HG03469 (cell line): ENCODE measurements at regions not wholly inside any gene's neighbourhood (a gene's known extent, or its start where the extent isn't known, plus 50 kb on each side); places are given as distances from the start of the nearest gene placed in this dataset.

Experiments used
- ATAC-seq: cut with Tn5 transposase; IDR thresholded peaks from one replicate; pipeline ENCODE4 v1.9.1; 2021; ENCODE audit warnings: mild to moderate bottlenecking, moderate library complexity, moderate number of reproducible peaks; ENCODE audit not compliant: unreplicated experiment

DNA sequence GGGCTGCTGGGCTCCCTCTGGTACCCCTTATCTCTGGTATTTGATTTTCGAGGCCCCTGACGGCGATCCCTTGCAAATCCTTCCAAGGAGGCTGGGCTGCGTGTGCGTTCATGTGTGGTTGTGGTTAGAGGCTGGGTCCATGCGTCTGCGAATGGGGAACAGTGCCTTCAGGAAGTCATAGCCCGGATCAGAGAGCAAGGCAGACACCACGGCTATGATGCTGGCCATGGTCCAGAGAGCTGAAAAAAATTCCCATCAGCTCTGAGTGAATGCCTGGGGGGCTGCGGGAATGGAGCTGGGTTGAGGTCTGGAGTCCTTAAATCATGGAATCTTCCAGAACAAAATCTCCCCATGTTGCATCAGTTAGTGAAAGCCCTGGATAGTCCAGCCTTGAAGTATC lies 145.5 kb downstream of the ACKR3 start:
- no peak for ATAC-seq

DNA sequence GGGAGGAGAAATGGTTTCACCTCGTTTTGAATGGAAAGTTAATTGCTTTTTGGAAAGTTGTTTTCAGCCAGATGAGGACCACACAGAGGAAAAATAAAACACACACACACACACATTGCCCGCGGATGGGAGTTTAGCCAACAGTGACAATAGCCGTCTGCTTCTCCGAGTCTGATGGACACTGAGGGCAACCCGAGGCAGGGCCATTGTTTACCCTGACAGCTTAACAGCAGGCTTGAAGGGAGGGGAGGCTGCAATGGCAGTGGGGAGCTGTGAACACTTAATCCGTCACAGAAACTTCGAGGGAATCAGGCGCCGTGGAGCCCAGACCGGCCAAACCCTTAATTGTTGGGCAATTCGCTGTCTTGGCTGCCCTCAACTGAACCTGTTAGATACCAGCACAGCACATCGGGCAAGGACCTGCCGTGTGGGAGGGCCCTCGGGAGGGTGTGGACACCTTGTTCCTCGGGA lies 145.9 kb downstream of the ACKR3 start:
- ATAC-seq, result no peak

DNA sequence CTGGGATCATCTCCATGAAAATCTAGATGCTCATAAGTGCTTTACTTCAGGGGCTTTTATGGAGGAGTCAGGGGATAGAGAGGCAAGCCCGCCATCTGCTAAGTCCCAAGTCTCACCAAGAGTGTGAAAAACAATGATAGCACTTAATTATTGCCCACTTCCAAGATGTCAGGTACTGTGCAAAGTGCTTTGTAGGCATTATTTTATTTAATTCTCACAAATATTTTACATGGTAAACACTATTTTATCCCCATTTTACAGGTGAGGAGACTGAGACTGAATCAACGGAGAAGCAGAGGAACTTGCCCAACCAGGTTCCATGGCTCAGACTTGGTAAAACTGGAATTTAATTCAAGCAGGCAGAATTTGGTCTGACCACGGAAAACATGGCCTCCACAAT lies 147.5 kb downstream of the ACKR3 start:
- no peak for ATAC-seq

DNA sequence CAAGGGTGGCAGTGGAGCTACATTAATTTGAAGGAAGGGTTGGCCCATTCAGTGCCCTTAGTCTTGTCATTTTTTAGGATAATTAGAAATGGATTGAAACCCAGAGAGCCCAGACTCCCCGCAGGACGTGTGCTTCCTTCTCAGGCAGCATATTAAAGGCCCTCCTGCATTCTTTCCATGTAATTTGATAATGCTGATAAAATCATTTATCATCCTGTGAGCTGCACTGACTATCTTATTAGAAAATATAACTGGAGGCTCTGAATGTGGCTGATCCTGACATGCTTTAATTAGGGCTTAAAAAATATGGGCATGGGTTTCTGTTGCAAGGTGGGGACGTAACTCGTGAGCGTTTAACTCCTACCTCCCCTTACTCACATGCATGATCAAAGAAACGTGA lies 148.1 kb downstream of the ACKR3 start:
- no peak for ATAC-seq

DNA sequence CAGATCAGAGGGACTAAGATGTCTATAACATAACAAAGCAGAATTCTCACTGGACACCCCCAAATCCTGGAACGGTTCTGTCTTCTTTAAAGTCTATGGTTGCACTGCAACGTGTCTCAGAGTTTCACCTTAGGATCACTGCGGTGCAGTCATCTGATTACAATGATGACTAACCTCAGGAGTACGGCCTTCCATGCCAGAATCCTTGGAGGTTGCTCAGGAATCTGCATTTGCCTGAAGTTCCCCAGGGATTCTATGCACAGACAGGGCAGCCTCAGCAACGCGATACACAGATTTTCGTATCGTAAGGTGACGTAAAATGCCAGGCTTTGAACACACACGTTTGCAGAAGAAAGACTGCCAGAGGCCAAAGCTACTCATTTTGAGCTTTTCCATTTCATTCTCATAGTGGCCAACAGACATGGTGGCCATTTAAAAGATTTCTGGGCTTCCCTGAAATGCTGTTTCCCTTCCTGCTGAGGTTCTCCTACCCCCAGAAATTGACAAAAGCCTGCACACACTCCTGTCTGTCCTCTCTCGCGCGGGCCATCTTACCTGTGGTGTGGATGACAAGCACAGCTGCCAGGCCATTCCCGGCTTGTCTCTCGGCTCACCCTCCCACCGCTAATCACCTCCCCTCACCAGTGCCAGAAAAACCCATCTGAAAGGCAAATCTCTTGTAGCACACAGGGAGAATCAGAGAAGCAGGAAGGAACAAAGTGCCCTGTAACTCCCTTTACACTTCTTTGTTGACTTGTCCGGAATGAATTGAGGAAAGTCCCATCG lies 148.8 kb downstream of the ACKR3 start:
- ATAC-seq, result no peak

DNA sequence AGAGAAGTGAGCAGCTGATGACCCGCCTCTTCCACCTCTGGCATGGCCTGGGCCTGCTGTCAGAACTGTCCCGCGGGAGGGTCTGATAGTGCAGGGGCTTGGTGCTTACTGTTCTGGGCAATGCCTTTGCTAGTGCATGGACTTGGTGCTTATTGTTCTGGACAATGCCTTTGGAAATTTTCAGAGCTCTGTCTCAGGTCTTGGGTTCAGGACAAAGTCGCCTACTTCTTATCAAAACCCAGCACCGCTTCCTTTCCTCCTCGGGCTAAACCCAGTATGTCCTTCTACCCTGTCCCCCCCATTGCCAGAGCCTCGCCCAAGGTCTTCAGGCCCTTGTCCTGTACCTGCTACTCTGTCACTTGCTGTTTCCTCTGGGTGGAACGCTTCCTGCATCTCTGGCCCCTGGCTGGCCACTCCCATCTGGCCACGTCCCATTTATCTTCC lies 149.6 kb downstream of the ACKR3 start:
- no peak for ATAC-seq

DNA sequence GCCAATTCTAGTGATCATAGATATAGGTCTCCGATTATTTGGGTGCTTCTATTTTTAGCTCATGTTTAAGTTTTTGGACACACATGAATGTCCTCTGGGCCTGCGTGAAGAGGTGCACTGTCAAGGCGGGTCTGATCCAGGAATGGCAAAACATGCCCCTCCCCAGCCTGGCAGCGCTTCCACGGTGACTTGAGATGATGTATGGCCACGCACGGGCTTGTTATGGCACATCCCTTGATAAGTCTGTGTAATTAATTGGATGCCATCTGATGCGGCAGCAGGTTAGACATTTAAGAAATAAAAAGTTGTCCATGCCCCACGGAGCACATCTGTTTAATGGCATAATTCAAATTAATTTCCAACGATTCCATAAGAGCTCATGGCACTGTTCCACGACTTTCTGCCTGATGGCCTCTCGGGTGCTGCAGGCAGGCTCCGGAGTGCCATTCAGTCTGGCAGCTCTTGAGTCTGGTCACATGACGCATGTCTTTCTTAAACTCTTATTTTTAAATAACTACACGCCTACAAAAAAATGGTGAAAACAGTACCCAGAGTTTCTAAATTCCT lies 151.4 kb downstream of the ACKR3 start:
- ATAC-seq, result no peak

DNA sequence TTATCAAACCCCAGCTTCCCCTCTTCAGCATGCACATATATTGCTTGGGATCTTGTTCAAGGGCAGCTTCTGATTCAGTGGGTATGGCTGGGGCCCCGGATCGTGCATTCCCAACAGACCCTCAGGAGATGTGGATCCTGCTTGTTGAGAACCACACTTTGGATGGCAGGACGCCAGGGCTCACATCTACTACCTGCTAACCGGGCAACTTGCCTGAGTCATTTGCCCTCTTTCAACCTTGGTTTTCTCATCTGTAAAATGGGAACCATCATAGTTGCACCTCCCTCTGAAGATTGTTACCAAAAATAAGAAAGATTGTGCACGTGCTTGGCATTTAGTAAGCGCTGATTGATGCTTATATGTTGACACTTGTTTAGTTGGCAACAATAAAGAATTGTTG lies 154.6 kb downstream of the ACKR3 start:
- no peak for ATAC-seq

DNA sequence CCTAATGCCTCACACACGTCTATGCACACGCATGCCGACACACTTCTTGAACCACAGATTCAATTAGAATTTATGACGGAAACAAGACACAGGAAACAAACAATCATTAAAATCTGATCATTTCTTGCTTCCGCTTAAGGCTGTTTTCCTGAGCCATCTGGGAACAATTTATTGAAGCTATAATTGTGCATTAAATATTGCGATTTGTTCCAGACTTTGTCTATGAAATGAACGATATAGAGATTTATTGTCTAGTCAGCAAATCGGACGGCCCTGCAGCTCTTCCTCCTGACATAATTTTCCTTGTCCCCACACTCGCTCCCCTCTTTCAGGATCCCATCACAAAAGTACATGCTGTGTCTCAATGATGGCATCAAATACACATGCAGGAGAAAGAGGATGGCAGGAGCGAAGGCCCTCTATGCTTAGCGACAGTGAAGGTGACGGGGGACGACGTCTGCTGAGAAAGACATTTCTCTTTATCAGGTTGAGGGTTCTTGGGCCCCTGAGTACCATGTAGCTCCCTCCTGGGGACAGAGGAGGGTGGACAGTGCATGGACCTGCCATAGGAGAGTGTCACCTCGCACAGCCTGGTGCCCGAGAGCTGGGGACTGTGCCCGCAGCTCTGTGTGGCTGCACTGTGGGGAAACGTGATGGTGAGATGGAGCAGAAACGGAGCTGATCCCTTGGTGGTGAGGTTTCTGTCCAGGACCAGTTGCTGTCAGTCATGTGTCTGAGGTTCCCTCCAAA lies 157.3 kb downstream of the ACKR3 start:
- no peak for ATAC-seq

DNA sequence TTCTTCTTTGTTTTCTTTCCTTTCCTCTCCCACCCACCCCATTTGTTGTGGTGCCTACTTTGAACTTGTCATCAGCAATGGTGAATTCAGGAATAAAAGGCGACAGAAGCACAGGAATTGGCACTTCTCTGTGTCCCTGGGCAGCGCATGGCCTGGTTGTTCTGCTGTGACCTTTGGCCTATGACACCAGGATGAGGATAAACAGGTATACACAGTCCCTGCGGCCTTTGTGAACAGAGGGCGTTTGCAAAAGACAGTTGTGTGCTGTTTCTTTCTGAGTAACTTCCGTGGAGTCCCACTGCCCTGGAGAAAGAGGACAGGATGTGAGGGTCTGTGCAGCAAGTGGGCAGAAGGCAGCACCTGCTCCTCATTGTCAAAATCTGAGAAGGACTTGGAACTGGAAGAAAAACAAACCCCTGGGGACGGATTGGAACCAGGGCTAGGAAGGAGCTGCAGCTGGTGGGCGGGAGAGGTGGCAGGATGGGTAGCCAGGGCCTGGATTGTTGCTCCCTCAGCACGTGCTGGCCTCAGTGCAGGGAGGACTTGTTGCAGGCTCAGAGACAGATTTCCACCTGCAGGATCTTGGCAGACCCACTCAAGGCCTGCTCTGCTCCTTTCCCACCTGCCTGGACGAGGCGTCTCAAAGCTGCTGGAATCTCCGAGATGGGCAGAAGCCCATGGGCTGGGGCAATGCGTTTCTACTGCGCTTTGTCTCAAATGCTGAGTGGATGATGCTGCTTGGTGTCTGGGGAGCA lies 159.5 kb downstream of the ACKR3 start:
- no peak for ATAC-seq

DNA sequence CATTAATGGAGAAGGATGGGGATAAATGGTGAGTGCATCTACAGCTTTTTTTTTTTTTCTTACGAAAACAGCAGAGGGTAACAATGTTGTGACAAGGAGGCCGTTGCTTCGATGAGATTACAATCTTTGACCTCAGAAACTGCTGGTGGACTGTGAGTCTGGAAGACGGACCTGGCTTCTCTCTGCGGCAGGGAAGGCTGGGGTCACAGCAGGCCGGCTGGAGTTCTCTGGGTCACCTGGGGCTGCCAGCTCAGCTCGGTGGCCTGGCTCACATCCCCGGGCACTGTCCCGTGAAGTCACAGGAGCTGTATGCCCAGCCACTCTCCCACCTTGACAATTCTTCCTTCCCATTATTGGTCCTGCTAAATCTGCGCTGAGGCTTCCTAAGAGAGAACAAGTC lies 160.8 kb downstream of the ACKR3 start:
- no peak for ATAC-seq

DNA sequence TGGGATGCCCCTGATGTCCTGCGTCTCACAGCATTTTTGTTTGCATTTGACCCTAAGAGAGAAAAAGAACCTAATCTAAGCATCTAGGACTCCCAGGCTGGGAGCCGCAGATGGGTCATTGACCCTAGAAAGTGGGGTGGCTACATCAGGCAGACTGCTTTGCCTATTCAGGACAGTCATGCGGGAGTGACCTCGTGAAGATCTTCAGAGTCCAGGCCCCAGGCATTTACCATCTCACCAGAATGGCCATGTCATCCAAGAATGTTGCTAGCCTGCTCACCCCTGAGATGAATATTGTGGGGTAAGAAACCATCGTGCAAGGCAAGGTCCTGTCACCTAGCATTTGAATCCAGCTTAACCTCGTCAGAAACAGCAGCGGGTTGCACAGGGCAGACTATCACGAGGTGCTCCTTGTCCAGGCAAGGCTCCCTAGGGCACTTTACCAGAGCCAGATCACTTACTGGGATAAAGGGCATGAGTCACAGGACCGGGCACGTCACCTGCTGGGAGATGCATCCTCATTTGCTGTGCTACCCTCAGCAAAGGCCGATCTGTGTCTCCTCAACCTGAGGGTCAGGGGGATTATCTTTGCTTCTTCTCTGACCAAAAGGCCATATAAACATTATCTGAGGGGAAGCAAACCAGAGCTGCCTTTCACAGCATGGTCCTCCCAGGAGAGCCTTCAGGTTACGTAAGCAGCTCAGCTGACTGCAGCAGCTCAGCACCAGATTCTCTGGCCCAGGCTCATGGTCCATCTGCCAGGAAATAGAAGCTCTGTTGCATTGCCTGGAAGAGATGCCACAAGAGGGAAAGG lies 162.3 kb downstream of the ACKR3 start:
- ATAC-seq, result no peak

DNA sequence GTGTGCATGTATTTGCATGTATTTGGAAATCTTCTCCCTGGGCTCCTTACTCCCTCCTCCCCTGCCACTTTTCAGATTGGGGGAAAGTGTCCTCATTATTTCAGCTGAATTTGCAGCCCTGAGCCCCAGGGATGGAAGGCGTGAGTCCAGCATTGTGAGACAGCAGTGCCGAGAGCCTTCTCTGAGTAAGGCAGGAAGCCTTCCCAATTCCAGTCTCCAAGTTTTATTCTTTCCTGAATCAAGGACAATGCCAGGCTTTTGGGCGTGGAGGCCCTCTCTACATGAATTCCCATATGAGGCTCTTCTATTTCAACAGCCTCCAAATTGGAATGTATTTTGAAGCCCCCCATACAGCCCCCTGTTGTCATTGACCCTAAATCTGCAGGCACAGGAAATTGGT lies 163.5 kb downstream of the ACKR3 start:
- no peak for ATAC-seq

DNA sequence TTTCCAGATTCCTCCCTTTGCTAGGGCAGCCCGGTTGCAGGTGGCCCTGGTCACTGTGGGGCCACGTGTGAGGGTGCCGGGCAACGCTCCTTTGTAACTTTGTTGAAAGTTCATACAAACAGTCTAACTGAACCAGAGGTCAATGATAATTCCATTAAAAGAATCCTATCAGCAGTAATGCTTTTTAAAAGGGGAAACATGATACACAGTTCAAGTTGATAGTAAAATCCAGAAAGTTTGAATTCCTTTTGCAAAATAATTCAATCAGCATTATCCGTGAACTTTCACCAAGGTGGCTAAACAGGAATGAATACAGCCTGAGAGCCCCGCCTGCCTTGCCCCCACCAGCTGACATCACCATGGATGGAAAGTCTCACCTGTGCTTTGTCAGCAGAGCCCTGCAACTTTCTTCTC lies 166.2 kb downstream of the ACKR3 start:
- ATAC-seq, result no peak

DNA sequence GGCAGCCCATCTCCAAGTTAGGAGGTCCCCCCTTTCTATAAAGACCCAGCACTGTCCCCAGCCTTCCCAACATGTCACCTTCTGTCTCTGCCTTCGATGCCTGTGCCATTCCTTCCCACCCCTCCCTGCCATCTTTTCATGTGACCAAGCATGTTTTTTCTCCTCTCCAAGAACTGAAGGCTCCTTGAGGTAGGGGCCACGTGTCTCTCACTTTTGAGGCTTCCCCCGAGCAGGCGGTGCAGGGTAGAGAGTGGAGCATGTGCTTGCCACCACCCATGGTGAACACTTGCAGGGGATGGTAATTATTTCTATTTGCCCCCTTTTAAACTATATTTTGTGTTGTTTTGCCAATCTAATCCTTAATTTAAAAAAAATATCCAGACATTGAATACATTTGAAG lies 168.4 kb downstream of the ACKR3 start:
- ATAC-seq, result no peak

DNA sequence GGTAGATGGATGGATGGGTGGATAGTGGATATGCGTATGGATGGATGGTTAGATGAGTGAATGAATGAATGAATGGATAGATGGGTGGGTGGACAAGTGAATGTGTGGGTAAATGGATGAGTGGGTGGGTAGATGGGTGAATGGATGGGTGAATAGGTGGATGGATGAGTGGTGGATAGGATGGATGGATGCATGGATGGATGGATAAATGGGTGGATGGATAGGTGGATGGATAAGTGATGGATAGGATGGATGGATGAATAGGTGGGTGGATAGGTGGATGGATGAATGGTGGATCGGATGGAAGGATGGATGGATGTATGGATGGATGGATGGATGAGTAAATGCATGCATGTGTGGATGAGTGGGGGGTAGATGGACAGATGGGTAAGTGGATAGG lies 169.3 kb downstream of the ACKR3 start:
- no peak for ATAC-seq

DNA sequence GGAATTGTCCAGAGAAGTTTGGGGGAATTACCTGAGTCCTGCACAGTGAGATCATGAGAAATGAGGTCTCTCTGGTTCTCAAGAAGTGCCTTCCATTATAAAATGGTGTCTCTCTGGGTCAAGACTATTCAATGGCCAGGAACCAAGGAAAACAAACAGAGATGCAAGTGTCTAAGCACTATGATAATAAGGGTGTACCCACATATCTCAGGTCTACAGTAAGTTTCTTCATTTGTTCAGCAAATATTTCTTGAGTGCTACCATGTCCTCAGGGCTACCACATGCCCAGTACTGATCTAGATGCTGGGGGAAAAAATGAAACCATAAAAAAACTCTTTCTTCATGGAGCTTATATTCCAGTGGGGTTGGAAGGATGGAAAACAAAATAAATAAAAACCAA lies 170.0 kb downstream of the ACKR3 start:
- ATAC-seq, result no peak

DNA sequence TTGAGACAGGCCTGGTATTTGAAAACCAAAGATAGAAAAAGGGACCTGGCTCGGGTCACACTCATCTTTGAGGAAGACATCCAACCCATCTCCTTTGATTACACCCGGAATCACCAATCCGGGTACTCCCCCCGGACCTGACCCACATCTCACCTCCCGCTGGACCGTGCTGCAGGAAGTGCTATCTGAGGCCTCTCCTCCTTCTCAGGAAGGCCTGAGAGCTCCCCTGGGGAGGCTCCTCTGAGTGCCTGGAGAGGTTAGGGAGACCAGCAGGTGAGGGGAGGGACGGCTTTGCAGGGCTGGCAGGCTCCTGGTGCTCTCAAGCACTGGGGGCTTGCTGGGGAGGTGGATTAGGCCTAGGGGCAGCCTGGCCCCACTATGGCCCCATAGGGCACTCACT lies 170.9 kb downstream of the ACKR3 start:
- ATAC-seq, result no peak

DNA sequence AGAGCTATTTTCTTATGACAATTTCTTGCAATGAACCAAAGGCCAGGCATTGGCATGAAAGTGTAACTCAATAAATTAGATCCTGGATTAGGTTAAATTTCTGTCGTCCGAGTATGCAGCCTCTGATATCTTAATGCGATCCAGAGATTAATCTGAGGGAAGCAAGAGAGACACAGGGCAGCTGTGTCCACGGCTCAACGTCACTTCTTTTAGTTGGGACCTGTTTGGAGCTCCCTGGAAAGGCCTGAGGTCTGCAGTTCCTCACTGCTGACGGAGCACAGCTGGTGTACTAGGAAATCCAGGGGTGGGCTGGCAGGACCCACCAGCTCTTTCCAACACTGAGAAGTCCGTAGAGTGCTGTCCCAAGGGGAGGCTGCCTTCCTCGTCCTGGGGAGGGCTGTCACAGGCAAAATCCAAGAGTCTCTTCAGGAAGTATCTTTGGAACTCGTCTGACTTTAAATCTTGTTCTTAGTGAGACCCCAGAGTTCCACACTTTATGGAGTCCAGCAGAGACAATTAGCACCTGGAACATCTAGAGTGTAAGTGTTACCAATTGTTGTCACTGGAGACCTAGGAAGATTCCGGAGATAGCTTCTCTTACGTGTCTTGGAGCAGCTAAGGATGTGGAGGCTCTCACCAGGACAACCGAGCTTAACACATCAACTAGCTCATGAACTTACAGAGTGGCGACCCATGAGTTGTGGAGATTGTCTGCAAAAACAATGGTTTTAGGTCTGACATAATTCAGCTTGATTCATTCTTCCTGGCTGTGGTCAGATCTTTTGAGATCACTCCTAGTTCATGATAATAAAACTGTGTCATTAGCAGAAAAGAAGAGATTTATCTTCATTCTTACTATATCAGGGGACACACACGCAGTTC lies 173.7 kb downstream of the ACKR3 start:
- no peak for ATAC-seq

DNA sequence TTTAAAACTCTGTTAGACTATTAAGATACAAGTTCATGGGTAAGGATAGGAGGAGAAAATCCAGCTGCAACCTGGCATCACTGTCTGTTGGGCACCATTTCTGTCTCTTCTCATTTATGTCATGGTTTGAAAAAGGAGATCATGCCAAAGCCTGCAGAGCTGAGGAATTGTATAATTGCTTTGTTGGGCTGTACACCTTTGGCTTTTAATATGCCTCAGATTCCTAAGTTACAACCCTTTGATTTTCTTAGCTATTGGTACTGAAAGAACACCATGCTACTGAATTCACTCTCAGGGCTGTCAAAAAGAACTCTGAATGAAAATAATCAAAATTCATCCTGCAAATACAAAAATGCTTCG lies 174.3 kb downstream of the ACKR3 start:
- no peak for ATAC-seq
